HEK293T (cell line): ENCODE measurements at regions not wholly inside any gene's neighbourhood (a gene's known extent, or its start where the extent isn't known, plus 50 kb on each side); places are given as distances from the start of the nearest gene placed in this dataset.

Experiments used
- TARDBP ChIP-seq: fragments of 450-650 bp; IDR thresholded peaks from 2 replicates; pipeline ENCODE4 v1.6.1; 2016
- ZNF384 ChIP-seq: fragments of 450-650 bp; IDR thresholded peaks from 2 replicates; pipeline ENCODE4 v1.6.1; 2016

GRCh38 chr3:13750731-13751130 is 129.1 kb downstream of the WNT7A start:
- no peak for TF ChIP-seq ZNF384
- no peak for TF ChIP-seq TARDBP
